ENCODE measurements at regions not wholly inside any gene's neighbourhood (a gene's known extent, or its start where the extent isn't known, plus 50 kb on each side); places are given as distances from the start of the nearest gene placed in this dataset.

GRCh38 chr3:182046166-182046764, 334.5 kb downstream of the SOX2 start:
- Histone ChIP-seq H3K36me3 (ENCODE audit: control insufficient read depth, insufficient read depth, low read length) (no peaks in the 10 kb centered on the region), H3K4me1 (ENCODE audit: control insufficient read depth, insufficient read depth, low read length) (peaks cover 4% of the 10 kb centered on the region), H3K27ac (ENCODE audit: low read depth, low read length) (no peak overlapping the region), H3K4me3 (ENCODE audit: low read depth, low read length) (no peak overlapping the region), H3K27me3 (ENCODE audit: control insufficient read depth, insufficient read depth, low read length) (no peaks in the 10 kb centered on the region), H3K9me3 (ENCODE audit: control insufficient read depth, insufficient read depth, low read length) (no peaks in the 10 kb centered on the region)
- DNase-seq (ENCODE audit: low read depth in 4 of 6, low spot score in 6 of 6) = no peak
- WGBS (ENCODE audit: insufficient coverage) = 74% methylated on average over 10 of the region's 11 CpGs

GRCh38 chr3:182050932-182051331, 339.2 kb downstream of the SOX2 start:
- Histone ChIP-seq H3K36me3 (ENCODE audit: control insufficient read depth, insufficient read depth, low read length) (no peaks in the 10 kb centered on the region), H3K27me3 (ENCODE audit: control insufficient read depth, insufficient read depth, low read length) (no peaks in the 10 kb centered on the region), H3K4me3 (ENCODE audit: low read depth, low read length) (no peak overlapping the region), H3K4me1 (ENCODE audit: control insufficient read depth, insufficient read depth, low read length) (peaks cover 4% of the 10 kb centered on the region), H3K27ac (ENCODE audit: low read depth, low read length) (no peak overlapping the region), H3K9me3 (ENCODE audit: control insufficient read depth, insufficient read depth, low read length) (no peaks in the 10 kb centered on the region)
- WGBS (ENCODE audit: insufficient coverage) = 100% methylated on average over 1 of the region's 3 CpGs
- DNase-seq (ENCODE audit: low read depth in 4 of 6, low spot score in 6 of 6) = no peak

- no peak overlapping the region for H3K27ac ChIP-seq (ENCODE audit: low read depth, low read length)
- WGBS (ENCODE audit: insufficient coverage) = no CpG with 5 or more reads among the region's 1 CpG
- no peaks in the 10 kb centered on the region for H3K9me3 ChIP-seq (ENCODE audit: control insufficient read depth, insufficient read depth, low read length)
- H3K36me3 ChIP-seq (ENCODE audit: control insufficient read depth, insufficient read depth, low read length) = no peaks in the 10 kb centered on the region
- no peaks in the 10 kb centered on the region for H3K4me1 ChIP-seq (ENCODE audit: control insufficient read depth, insufficient read depth, low read length)
- H3K27me3 ChIP-seq (ENCODE audit: control insufficient read depth, insufficient read depth, low read length) = no peaks in the 10 kb centered on the region
- DNase-seq (ENCODE audit: low read depth in 4 of 6, low spot score in 6 of 6) = no peak
- no peak overlapping the region for H3K4me3 ChIP-seq (ENCODE audit: low read depth, low read length)
These were observed 340.6 kb downstream of the SOX2 start for GRCh38 chr3:182052332-182052731.

GRCh38 chr3:182052757-182053156, 341.0 kb downstream of the SOX2 start:
- Histone ChIP-seq H3K27ac (ENCODE audit: low read depth, low read length) (no peak overlapping the region), H3K9me3 (ENCODE audit: control insufficient read depth, insufficient read depth, low read length) (no peaks in the 10 kb centered on the region), H3K36me3 (ENCODE audit: control insufficient read depth, insufficient read depth, low read length) (no peaks in the 10 kb centered on the region), H3K27me3 (ENCODE audit: control insufficient read depth, insufficient read depth, low read length) (no peaks in the 10 kb centered on the region), H3K4me3 (ENCODE audit: low read depth, low read length) (no peak overlapping the region), H3K4me1 (ENCODE audit: control insufficient read depth, insufficient read depth, low read length) (no peaks in the 10 kb centered on the region)
- WGBS (ENCODE audit: insufficient coverage) = no CpG with 5 or more reads among the region's 2 CpGs
- no peak for DNase-seq (ENCODE audit: low read depth in 4 of 6, low spot score in 6 of 6)

- DNase-seq (ENCODE audit: low read depth in 4 of 6, low spot score in 6 of 6) = no peak
- H3K27me3 ChIP-seq (ENCODE audit: control insufficient read depth, insufficient read depth, low read length) = no peaks in the 10 kb centered on the region
- no peaks in the 10 kb centered on the region for H3K4me1 ChIP-seq (ENCODE audit: control insufficient read depth, insufficient read depth, low read length)
- H3K36me3 ChIP-seq (ENCODE audit: control insufficient read depth, insufficient read depth, low read length) = no peaks in the 10 kb centered on the region
- no peak overlapping the region for H3K4me3 ChIP-seq (ENCODE audit: low read depth, low read length)
- no peak overlapping the region for H3K27ac ChIP-seq (ENCODE audit: low read depth, low read length)
- H3K9me3 ChIP-seq (ENCODE audit: control insufficient read depth, insufficient read depth, low read length) = no peaks in the 10 kb centered on the region
- no CpG with 5 or more reads among the region's 1 CpG for WGBS (ENCODE audit: insufficient coverage)
These were observed 346.8 kb downstream of the SOX2 start for GRCh38 chr3:182058488-182058887.

GRCh38 chr3:182063742-182064141, 352.0 kb downstream of the SOX2 start:
- no peak overlapping the region for H3K27ac ChIP-seq (ENCODE audit: low read depth, low read length)
- WGBS (ENCODE audit: insufficient coverage) = no CpG with 5 or more reads among the region's 1 CpG

GRCh38 chr3:182067423-182067822, 355.7 kb downstream of the SOX2 start:
- H3K36me3 ChIP-seq (ENCODE audit: control insufficient read depth, insufficient read depth, low read length) = no peaks in the 10 kb centered on the region
- no peak overlapping the region for H3K27ac ChIP-seq (ENCODE audit: low read depth, low read length)
- no peak for DNase-seq (ENCODE audit: low read depth in 4 of 6, low spot score in 6 of 6)
- H3K27me3 ChIP-seq (ENCODE audit: control insufficient read depth, insufficient read depth, low read length) = no peaks in the 10 kb centered on the region
- H3K4me1 ChIP-seq (ENCODE audit: control insufficient read depth, insufficient read depth, low read length) = no peaks in the 10 kb centered on the region
- no peak overlapping the region for H3K4me3 ChIP-seq (ENCODE audit: low read depth, low read length)
- WGBS (ENCODE audit: insufficient coverage) = 83% methylated on average over 2 of the region's 4 CpGs
- H3K9me3 ChIP-seq (ENCODE audit: control insufficient read depth, insufficient read depth, low read length) = no peaks in the 10 kb centered on the region

More at GRCh38 chr3:182063742-182064141, 352.0 kb downstream of the SOX2 start:
- Histone ChIP-seq H3K27me3 (ENCODE audit: control insufficient read depth, insufficient read depth, low read length) (no peaks in the 10 kb centered on the region), H3K4me1 (ENCODE audit: control insufficient read depth, insufficient read depth, low read length) (no peaks in the 10 kb centered on the region), H3K36me3 (ENCODE audit: control insufficient read depth, insufficient read depth, low read length) (no peaks in the 10 kb centered on the region), H3K9me3 (ENCODE audit: control insufficient read depth, insufficient read depth, low read length) (no peaks in the 10 kb centered on the region), H3K4me3 (ENCODE audit: low read depth, low read length) (no peak overlapping the region)
- no peak for DNase-seq (ENCODE audit: low read depth in 4 of 6, low spot score in 6 of 6)

- DNase-seq (ENCODE audit: low read depth in 4 of 6, low spot score in 6 of 6) = no peak
- H3K27me3 ChIP-seq (ENCODE audit: control insufficient read depth, insufficient read depth, low read length) = no peaks in the 10 kb centered on the region
- no peaks in the 10 kb centered on the region for H3K36me3 ChIP-seq (ENCODE audit: control insufficient read depth, insufficient read depth, low read length)
- no CpG with 5 or more reads among the region's 3 CpGs for WGBS (ENCODE audit: insufficient coverage)
- no peaks in the 10 kb centered on the region for H3K4me1 ChIP-seq (ENCODE audit: control insufficient read depth, insufficient read depth, low read length)
- H3K4me3 ChIP-seq (ENCODE audit: low read depth, low read length) = no peak overlapping the region
- no peaks in the 10 kb centered on the region for H3K9me3 ChIP-seq (ENCODE audit: control insufficient read depth, insufficient read depth, low read length)
- H3K27ac ChIP-seq (ENCODE audit: low read depth, low read length) = no peak overlapping the region
These were observed 366.6 kb downstream of the SOX2 start for GRCh38 chr3:182078316-182078715.

GRCh38 chr3:182078929-182079328, 367.2 kb downstream of the SOX2 start:
- DNase-seq (ENCODE audit: low read depth in 4 of 6, low spot score in 6 of 6) = no peak
- 80% methylated on average over 1 of the region's 5 CpGs for WGBS (ENCODE audit: insufficient coverage)
- H3K27ac ChIP-seq (ENCODE audit: low read depth, low read length) = no peak overlapping the region
- no peaks in the 10 kb centered on the region for H3K36me3 ChIP-seq (ENCODE audit: control insufficient read depth, insufficient read depth, low read length)
- no peaks in the 10 kb centered on the region for H3K4me1 ChIP-seq (ENCODE audit: control insufficient read depth, insufficient read depth, low read length)
- H3K9me3 ChIP-seq (ENCODE audit: control insufficient read depth, insufficient read depth, low read length) = no peaks in the 10 kb centered on the region
- no peak overlapping the region for H3K4me3 ChIP-seq (ENCODE audit: low read depth, low read length)
- H3K27me3 ChIP-seq (ENCODE audit: control insufficient read depth, insufficient read depth, low read length) = no peaks in the 10 kb centered on the region

GRCh38 chr3:182081096-182081495, 369.4 kb downstream of the SOX2 start:
- no peaks in the 10 kb centered on the region for H3K36me3 ChIP-seq (ENCODE audit: control insufficient read depth, insufficient read depth, low read length)
- no CpG with 5 or more reads among the region's 4 CpGs for WGBS (ENCODE audit: insufficient coverage)
- H3K4me1 ChIP-seq (ENCODE audit: control insufficient read depth, insufficient read depth, low read length) = no peaks in the 10 kb centered on the region
- no peaks in the 10 kb centered on the region for H3K27me3 ChIP-seq (ENCODE audit: control insufficient read depth, insufficient read depth, low read length)
- no peak for DNase-seq (ENCODE audit: low read depth in 4 of 6, low spot score in 6 of 6)
- no peak overlapping the region for H3K4me3 ChIP-seq (ENCODE audit: low read depth, low read length)
- no peak overlapping the region for H3K27ac ChIP-seq (ENCODE audit: low read depth, low read length)
- no peaks in the 10 kb centered on the region for H3K9me3 ChIP-seq (ENCODE audit: control insufficient read depth, insufficient read depth, low read length)
